ENCODE measurements at regions not wholly inside any gene's neighbourhood (a gene's known extent, or its start where the extent isn't known, plus 50 kb on each side); places are given as distances from the start of the nearest gene placed in this dataset.

DNA sequence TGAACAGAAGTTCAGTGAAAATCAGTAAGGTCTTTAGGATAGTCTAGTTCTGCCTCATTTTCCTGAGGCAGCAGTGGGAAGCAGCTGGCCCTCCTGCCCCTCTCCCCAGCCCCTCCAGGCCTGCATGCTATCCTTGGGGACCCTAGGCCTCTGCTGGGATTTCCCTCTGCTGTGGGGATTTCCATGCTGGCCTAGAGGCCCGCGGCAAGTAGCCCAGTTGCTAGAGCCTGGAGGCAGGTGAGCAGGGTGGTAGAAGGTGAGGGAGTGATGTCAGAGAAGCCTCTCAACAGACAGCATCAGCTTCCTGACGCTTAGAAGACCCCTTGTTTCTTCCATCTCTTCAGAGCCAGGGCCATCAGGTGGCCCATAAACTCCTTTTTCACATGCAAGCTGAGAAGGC, 305.8 kb upstream of the THBS1 start:
- TF ChIP-seq POLR2A (IDR thresholded peaks at IDR 0.05): no peak
- TF ChIP-seq, protein P1, sequence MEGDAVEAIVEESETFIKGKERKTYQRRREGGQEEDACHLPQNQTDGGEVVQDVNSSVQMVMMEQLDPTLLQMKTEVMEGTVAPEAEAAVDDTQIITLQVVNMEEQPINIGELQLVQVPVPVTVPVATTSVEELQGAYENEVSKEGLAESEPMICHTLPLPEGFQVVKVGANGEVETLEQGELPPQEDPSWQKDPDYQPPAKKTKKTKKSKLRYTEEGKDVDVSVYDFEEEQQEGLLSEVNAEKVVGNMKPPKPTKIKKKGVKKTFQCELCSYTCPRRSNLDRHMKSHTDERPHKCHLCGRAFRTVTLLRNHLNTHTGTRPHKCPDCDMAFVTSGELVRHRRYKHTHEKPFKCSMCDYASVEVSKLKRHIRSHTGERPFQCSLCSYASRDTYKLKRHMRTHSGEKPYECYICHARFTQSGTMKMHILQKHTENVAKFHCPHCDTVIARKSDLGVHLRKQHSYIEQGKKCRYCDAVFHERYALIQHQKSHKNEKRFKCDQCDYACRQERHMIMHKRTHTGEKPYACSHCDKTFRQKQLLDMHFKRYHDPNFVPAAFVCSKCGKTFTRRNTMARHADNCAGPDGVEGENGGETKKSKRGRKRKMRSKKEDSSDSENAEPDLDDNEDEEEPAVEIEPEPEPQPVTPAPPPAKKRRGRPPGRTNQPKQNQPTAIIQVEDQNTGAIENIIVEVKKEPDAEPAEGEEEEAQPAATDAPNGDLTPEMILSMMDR (IDR thresholded peaks at IDR 0.05): no peak

Measured in lower leg skin (tissue), 3 donors.